ENCODE measurements at regions not wholly inside any gene's neighbourhood (a gene's known extent, or its start where the extent isn't known, plus 50 kb on each side); places are given as distances from the start of the nearest gene placed in this dataset.

GRCh38 chr2:146079216-146079615 lies 1559.3 kb upstream of the ZEB2 start (continued):
- TF ChIP-seq, protein P1, sequence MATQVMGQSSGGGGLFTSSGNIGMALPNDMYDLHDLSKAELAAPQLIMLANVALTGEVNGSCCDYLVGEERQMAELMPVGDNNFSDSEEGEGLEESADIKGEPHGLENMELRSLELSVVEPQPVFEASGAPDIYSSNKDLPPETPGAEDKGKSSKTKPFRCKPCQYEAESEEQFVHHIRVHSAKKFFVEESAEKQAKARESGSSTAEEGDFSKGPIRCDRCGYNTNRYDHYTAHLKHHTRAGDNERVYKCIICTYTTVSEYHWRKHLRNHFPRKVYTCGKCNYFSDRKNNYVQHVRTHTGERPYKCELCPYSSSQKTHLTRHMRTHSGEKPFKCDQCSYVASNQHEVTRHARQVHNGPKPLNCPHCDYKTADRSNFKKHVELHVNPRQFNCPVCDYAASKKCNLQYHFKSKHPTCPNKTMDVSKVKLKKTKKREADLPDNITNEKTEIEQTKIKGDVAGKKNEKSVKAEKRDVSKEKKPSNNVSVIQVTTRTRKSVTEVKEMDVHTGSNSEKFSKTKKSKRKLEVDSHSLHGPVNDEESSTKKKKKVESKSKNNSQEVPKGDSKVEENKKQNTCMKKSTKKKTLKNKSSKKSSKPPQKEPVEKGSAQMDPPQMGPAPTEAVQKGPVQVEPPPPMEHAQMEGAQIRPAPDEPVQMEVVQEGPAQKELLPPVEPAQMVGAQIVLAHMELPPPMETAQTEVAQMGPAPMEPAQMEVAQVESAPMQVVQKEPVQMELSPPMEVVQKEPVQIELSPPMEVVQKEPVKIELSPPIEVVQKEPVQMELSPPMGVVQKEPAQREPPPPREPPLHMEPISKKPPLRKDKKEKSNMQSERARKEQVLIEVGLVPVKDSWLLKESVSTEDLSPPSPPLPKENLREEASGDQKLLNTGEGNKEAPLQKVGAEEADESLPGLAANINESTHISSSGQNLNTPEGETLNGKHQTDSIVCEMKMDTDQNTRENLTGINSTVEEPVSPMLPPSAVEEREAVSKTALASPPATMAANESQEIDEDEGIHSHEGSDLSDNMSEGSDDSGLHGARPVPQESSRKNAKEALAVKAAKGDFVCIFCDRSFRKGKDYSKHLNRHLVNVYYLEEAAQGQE (IDR thresholded peaks at IDR 0.05; ENCODE audit: low read depth), result no peak

- ChIA-PET CTCF (no interaction called here), POLR2A (no interaction called here), RAD21 (ENCODE audit: low non-redundant PET in 1 of 2, low total read pairs in 2 of 2, uncharacterized antibody in 2 of 2, unreplicated experiment in 2 of 2) (no interaction called here)
- H3K9me3 ChIP-seq (ENCODE audit: control insufficient read depth in 1 of 2, insufficient read depth in 1 of 2, low read depth in 1 of 2, low read length in 2 of 2), result no peaks in the 10 kb centered on the region
- no peaks in the 10 kb centered on the region for H3K4me1 ChIP-seq (ENCODE audit: control insufficient read depth in 1 of 2, insufficient read depth in 2 of 2, low read length in 2 of 2)
- H3K9me2 ChIP-seq (ENCODE audit: insufficient read depth), result 0 out of 2 replicates have a peak, but pooled peaks cover 4% of the 10 kb centered on the region
- no peaks in the 10 kb centered on the region for H3K79me2 ChIP-seq (ENCODE audit: insufficient read depth, low read length)
- no peak overlapping the region for H3K9ac ChIP-seq (ENCODE audit: low read length)
- H3K27ac ChIP-seq (ENCODE audit: low read depth, low read length), result no peak overlapping the region
- DNase-seq (ENCODE audit: low read depth, low spot score) (no peak), ATAC-seq (no peak)
- H3K4me2 ChIP-seq (ENCODE audit: low read length), result no peak overlapping the region
- no peaks in the 10 kb centered on the region for H4K20me1 ChIP-seq (ENCODE audit: insufficient read depth)
- H2AFZ ChIP-seq (ENCODE audit: low read depth, low read length, poor library complexity, severe bottlenecking), result no peak overlapping the region
- no peaks in the 10 kb centered on the region for H3K27me3 ChIP-seq (ENCODE audit: insufficient read depth, low read length)
- H3K4me3 ChIP-seq (replicated peaks in 1 of 2; ENCODE audit: low read depth in 1 of 2, low read length in 2 of 2), result no peak overlapping the region
- no peaks in the 10 kb centered on the region for H3K36me3 ChIP-seq (ENCODE audit: control insufficient read depth in 1 of 2, insufficient read depth in 2 of 2, low read length in 2 of 2)
- BruUV-seq (replicated peaks), result no TSS peak
- intact Hi-C loops (cut with micrococcal nuclease), result no loop called here
- TF ChIP-seq, protein P1 (IDR thresholded peaks at IDR 0.05; ENCODE audit: low read depth), result no peak
- no peak for TF ChIP-seq JUND (IDR thresholded peaks at IDR 0.05)
- TF ChIP-seq EZH2phosphoT487 (IDR thresholded peaks at IDR 0.05; ENCODE audit: borderline replicate concordance), result no peak
- TF ChIP-seq CBX3 (IDR thresholded peaks at IDR 0.05; ENCODE audit: low read depth), result no peak
- TF ChIP-seq RAD21 (IDR thresholded peaks at IDR 0.05; ENCODE audit: low read depth), result no peak
- TF ChIP-seq ELF1 (IDR thresholded peaks at IDR 0.05; ENCODE audit: borderline replicate concordance, low read depth), result no peak
- TF ChIP-seq MAX (IDR thresholded peaks at IDR 0.05), result no peak
- TF ChIP-seq CEBPB (IDR thresholded peaks at IDR 0.05; ENCODE audit: low read depth), result no peak
- TF ChIP-seq SP1 (IDR thresholded peaks at IDR 0.05; ENCODE audit: low read depth), result no peak
- no peak for TF ChIP-seq POLR2AphosphoS5 (IDR thresholded peaks at IDR 0.05; ENCODE audit: low read depth, low read length)
- TF ChIP-seq POLR2A (IDR thresholded peaks at IDR 0.05; ENCODE audit: borderline replicate concordance, extremely low read depth, insufficient read depth, insufficient read length), result no peak
- TF ChIP-seq CTCF (IDR thresholded peaks at IDR 0.05 in 2 of 3, conservative IDR thresholded peaks at IDR 0.05 in 1 of 3; ENCODE audit: borderline replicate concordance in 1 of 3, insufficient read depth in 1 of 3, low read depth in 2 of 3, low read length in 2 of 3), result no peak
- TF ChIP-seq, protein P2, sequence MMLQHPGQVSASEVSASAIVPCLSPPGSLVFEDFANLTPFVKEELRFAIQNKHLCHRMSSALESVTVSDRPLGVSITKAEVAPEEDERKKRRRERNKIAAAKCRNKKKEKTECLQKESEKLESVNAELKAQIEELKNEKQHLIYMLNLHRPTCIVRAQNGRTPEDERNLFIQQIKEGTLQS (IDR thresholded peaks at IDR 0.05), result no peak
- no peak for TF ChIP-seq FOSL1 (IDR thresholded peaks at IDR 0.05; ENCODE audit: low read depth)
These were observed 1557.2 kb upstream of the ZEB2 start for GRCh38 chr2:146077156-146077555.
